Mucosa of rectum (tissue), 2 donors: ENCODE measurements at regions not wholly inside any gene's neighbourhood (a gene's known extent, or its start where the extent isn't known, plus 50 kb on each side); places are given as distances from the start of the nearest gene placed in this dataset.

Experiments used
- H3K27ac ChIP-seq, 2 donors: one replicate each; pipeline ENCODE4 v1.7.0; 2013; ENCODE audit warnings: inconsistent platforms in 2 of 2, low read depth in 2 of 2, low read length in 2 of 2
- H3K27me3 ChIP-seq, 2 donors: one replicate each; pipeline ENCODE4 v1.7.0; 2013; ENCODE audit warnings: low read length in 2 of 2; ENCODE audit not compliant: control insufficient read depth in 2 of 2, insufficient read depth in 2 of 2
- H3K36me3 ChIP-seq, 2 donors: one replicate each; pipeline ENCODE4 v1.7.0; 2013; ENCODE audit warnings: low read length in 2 of 2; ENCODE audit not compliant: control insufficient read depth in 2 of 2, insufficient read depth in 2 of 2
- H3K4me1 ChIP-seq, 2 donors: one replicate each; pipeline ENCODE4 v1.7.0; 2013; ENCODE audit warnings: low read length in 2 of 2, mild to moderate bottlenecking in 1 of 2; ENCODE audit not compliant: control insufficient read depth in 2 of 2, insufficient read depth in 2 of 2
- H3K4me3 ChIP-seq, 2 donors: one replicate each; pipeline ENCODE4 v1.7.0; 2013; ENCODE audit warnings: low read length in 2 of 2
- H3K9ac ChIP-seq, 2 donors: one replicate each; pipeline ENCODE4 v1.7.0; 2013; ENCODE audit warnings: low read length in 2 of 2, low read depth in 1 of 2, mild to moderate bottlenecking in 1 of 2
- H3K9me3 ChIP-seq, 2 donors: one replicate each; pipeline ENCODE4 v1.7.0; 2013; ENCODE audit warnings: low read length in 2 of 2; ENCODE audit not compliant: control insufficient read depth in 2 of 2
- donor health status: healthy.
- donor health status: Normal muscosa, but diverticular disease.

DNA sequence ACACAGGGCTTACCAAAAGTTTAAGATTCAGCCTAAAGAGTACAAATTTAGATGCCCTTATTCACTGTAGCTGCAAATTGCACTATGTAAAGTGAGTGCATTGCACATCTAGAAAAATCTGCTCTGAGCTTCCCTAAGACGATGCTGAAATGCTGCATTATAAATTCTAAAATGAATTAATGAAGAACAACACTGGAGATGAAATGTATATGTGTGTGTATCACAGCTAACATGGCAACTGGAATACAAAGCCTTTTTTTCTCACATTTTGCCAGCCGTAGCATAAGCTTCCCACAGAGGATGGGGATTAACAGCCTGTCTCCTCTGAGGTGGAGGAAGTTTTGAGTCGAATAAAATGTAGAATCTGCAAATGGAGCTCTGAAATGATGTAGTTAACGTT is 338.3 kb upstream of the ZEB2 start:
- no peak overlapping the region for H3K27ac ChIP-seq
- H3K4me1 ChIP-seq, result no peaks in the 10 kb centered on the region
- H3K36me3 ChIP-seq, result no peaks in the 10 kb centered on the region
- no peak overlapping the region for H3K9ac ChIP-seq
- H3K4me3 ChIP-seq, result no peak overlapping the region
- H3K9me3 ChIP-seq, result no peaks in the 10 kb centered on the region
- H3K27me3 ChIP-seq, result no peaks in the 10 kb centered on the region

- no peaks in the 10 kb centered on the region for H3K27me3 ChIP-seq
- H3K4me3 ChIP-seq, result no peak overlapping the region
- no peaks in the 10 kb centered on the region for H3K9me3 ChIP-seq
- no peak overlapping the region for H3K27ac ChIP-seq
- no peaks in the 10 kb centered on the region for H3K36me3 ChIP-seq
- H3K9ac ChIP-seq, result no peak overlapping the region
- no peaks in the 10 kb centered on the region for H3K4me1 ChIP-seq
These were observed 334.7 kb upstream of the ZEB2 start for GRCh38 chr2:144854596-144854995.

DNA sequence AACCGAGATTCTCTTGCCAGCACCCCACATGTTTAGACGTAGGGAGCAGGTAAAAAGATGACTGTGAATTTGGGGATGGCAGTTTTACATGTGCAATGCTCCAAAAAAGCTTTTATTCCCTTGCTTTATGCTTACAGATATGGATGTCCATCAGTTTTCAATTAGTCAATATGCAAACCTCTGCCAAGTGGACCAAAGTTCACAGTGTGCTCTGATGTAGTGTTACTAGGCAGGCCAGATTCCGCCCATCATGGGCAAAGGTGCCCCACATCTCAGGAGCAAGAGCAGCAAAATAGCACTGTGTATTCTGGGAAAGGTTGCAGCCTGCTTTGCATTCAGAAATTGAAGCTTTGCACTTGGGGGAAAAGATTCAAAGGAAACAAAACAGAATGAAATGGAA is 329.7 kb upstream of the ZEB2 start:
- H3K9ac ChIP-seq, result no peak overlapping the region

GRCh38 chr2:144848423-144848822 is 328.5 kb upstream of the ZEB2 start:
- no peaks in the 10 kb centered on the region for H3K36me3 ChIP-seq
- H3K9ac ChIP-seq, result no peak overlapping the region
- no peak overlapping the region for H3K27ac ChIP-seq
- no peak overlapping the region for H3K4me3 ChIP-seq
- H3K27me3 ChIP-seq, result no peaks in the 10 kb centered on the region
- H3K4me1 ChIP-seq, result no peaks in the 10 kb centered on the region
- no peaks in the 10 kb centered on the region for H3K9me3 ChIP-seq

More for the DNA sequence above, 329.7 kb upstream of the ZEB2 start:
- Histone ChIP-seq H3K4me3 (no peak overlapping the region), H3K36me3 (no peaks in the 10 kb centered on the region), H3K4me1 (no peaks in the 10 kb centered on the region), H3K27me3 (no peaks in the 10 kb centered on the region), H3K27ac (no peak overlapping the region), H3K9me3 (no peaks in the 10 kb centered on the region)

- Histone ChIP-seq H3K9me3 (no peaks in the 10 kb centered on the region), H3K27ac (no peak overlapping the region), H3K4me3 (no peak overlapping the region), H3K4me1 (no peaks in the 10 kb centered on the region), H3K9ac (no peak overlapping the region), H3K36me3 (no peaks in the 10 kb centered on the region), H3K27me3 (no peaks in the 10 kb centered on the region)
These were observed 327.6 kb upstream of the ZEB2 start for GRCh38 chr2:144847347-144848080.

GRCh38 chr2:144836635-144837350 is 316.9 kb upstream of the ZEB2 start:
- H3K4me3 ChIP-seq, result no peak overlapping the region
- no peaks in the 10 kb centered on the region for H3K36me3 ChIP-seq
- H3K27me3 ChIP-seq, result no peaks in the 10 kb centered on the region
- H3K9ac ChIP-seq, result no peak overlapping the region
- H3K4me1 ChIP-seq, result no peaks in the 10 kb centered on the region
- no peak overlapping the region for H3K27ac ChIP-seq
- H3K9me3 ChIP-seq, result no peaks in the 10 kb centered on the region

DNA sequence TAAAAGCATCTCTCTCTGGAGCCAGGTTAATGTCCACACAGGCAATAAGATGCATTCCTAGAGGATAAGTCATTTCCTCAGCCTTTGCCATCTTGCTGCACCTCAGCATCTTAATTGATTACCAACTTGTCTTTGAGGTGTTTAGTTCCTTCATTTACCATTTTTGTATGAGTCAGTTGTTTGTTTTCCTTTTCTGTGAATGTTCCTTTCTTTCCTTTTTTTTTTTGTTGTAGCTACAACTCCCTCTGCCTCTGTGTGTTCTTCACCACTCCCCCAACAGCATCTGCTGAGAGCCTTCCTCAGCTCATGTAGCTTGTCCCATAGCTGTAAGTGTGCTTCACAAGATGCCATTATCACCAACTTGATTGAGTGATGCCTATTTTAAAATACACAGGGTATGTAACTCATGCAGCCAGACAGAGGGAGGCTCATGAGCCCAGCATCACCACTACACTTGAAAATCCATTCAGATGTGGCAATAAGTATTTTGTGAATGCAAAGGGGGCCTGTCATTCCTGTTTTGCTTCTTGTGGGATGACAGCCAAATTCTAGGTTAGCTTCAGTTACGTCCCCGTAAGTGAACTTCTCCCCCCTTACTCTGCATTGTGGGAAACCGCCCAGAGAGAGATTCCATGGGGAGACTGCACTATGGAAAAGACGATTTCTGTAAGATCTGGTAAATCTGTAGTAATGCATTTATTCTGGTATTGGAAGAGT is 315.9 kb upstream of the ZEB2 start:
- Histone ChIP-seq H3K27me3 (no peaks in the 10 kb centered on the region), H3K9ac (no peak overlapping the region), H3K27ac (no peak overlapping the region), H3K4me1 (no peaks in the 10 kb centered on the region), H3K9me3 (no peaks in the 10 kb centered on the region), H3K36me3 (no peaks in the 10 kb centered on the region), H3K4me3 (no peak overlapping the region)

GRCh38 chr2:144834998-144835633 is 315.2 kb upstream of the ZEB2 start:
- H3K4me1 ChIP-seq, result no peaks in the 10 kb centered on the region
- H3K27me3 ChIP-seq, result no peaks in the 10 kb centered on the region
- H3K4me3 ChIP-seq, result no peak overlapping the region
- H3K9me3 ChIP-seq, result no peaks in the 10 kb centered on the region
- no peak overlapping the region for H3K27ac ChIP-seq
- no peak overlapping the region for H3K9ac ChIP-seq
- H3K36me3 ChIP-seq, result no peaks in the 10 kb centered on the region

DNA sequence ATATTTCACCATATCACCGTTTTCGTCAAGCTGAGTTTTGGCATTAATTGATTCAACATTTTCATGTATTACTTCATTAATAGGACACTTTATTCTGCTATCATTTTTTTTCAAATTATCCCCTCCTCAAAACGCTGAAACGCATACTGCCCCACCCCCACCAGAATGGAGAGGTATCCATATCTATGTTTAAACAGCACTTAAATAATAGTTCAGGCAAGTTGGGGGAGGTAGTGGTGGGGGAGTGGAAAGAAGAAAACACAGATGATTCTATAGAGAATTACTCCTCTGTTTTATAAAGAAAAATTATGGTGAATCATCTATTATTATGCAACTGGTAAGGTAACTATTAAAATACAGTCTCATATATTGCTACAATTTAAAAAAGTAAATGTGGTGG is 314.4 kb upstream of the ZEB2 start:
- Histone ChIP-seq H3K9ac (no peak overlapping the region), H3K27ac (no peak overlapping the region), H3K4me1 (no peaks in the 10 kb centered on the region), H3K4me3 (no peak overlapping the region), H3K27me3 (no peaks in the 10 kb centered on the region), H3K36me3 (no peaks in the 10 kb centered on the region), H3K9me3 (no peaks in the 10 kb centered on the region)
